A549 (cell line): ENCODE measurements at regions not wholly inside any gene's neighbourhood (a gene's known extent, or its start where the extent isn't known, plus 50 kb on each side); places are given as distances from the start of the nearest gene placed in this dataset.

ENCODE experiments used
- ATAC-seq, 2 experiments: fragments of 200-7000 bp in 1 of 2; fragments of >200 bp in 1 of 2; cut with Nextera tagmentation in 1 of 2; cut with Tn5 transposase in 1 of 2; 3 replicates each; pipeline versions ENCODE4 v1.8.0 to v1.9.1; 2018 to 2020; ENCODE audit warnings: mild to moderate bottlenecking in 1 of 2, moderate library complexity in 1 of 2
- CTCF ChIA-PET: fragments of 300-600 bp; sonication (Branson Sonifier 250); formaldehyde crosslinking; extraction: SDS; loops from one replicate; lab custom pipeline; 2021; ENCODE audit warnings: antibody characterized with exemption, inconsistent platforms; lab: Yijun Ruan, JAX
- POLR2A ChIA-PET: fragments of 350-600 bp; formaldehyde crosslinking; extraction: SDS; loops from one replicate; lab custom pipeline; 2021; ENCODE audit warnings: antibody characterized with exemption, inconsistent platforms; lab: Yijun Ruan, JAX
- DNase-seq, 2 experiments: peaks; one replicate each; pipeline versions ENCODE4 v3.0.0 to v3.0.0-alpha.2; 2011 to 2016; ENCODE audit warnings: low read depth in 1 of 2, low spot score in 1 of 2
- FAIRE-seq: peaks from 2 replicates; lab custom pipeline; 2011; peaks lifted over from hg19 to GRCh38; lab: Jason Lieb, UNC
- H3K27ac ChIP-seq, 2 experiments: fragments of >200 bp; sonication (Bioruptor Twin); formaldehyde crosslinking; 3 replicates each; pipeline ENCODE4 v1.5.1; 2016 to 2017
- H3K4me1 ChIP-seq: fragments of >200 bp; sonication (Bioruptor Twin); formaldehyde crosslinking; 3 replicates; pipeline ENCODE4 v1.6.1; 2016
- H3K4me2 ChIP-seq: fragments of >200 bp; sonication (Bioruptor Twin); formaldehyde crosslinking; 3 replicates; pipeline ENCODE4 v1.6.1; 2016
- H3K4me3 ChIP-seq: fragments of >200 bp; sonication (Bioruptor Twin); formaldehyde crosslinking; 3 replicates; pipeline ENCODE4 v1.5.1; 2016
- H3K9me3 ChIP-seq: fragments of >200 bp; sonication (Bioruptor Twin); formaldehyde crosslinking; 3 replicates; pipeline ENCODE4 v1.6.1; 2016
- CBX8 ChIP-seq: fragments of 200-600 bp; sonication (generic); IDR thresholded peaks from 2 replicates; pipeline ENCODE4 v1.6.1; 2016
- CHD2 ChIP-seq: fragments of 150-350 bp; IDR thresholded peaks from 2 replicates; pipeline ENCODE4 v1.6.1; 2014; ENCODE audit warnings: low read length; ENCODE audit not compliant: partially characterized antibody
- EHF ChIP-seq: fragments of 250-450 bp; sonication (Bioruptor Pico); IDR thresholded peaks from 2 replicates; pipeline ENCODE4 v1.5.0; 2020; ENCODE audit warnings: mild to moderate bottlenecking
- GATA3 ChIP-seq: IDR thresholded peaks from 2 replicates; pipeline ENCODE4 v1.6.1; 2012; ENCODE audit warnings: borderline replicate concordance
- HOXB13 ChIP-seq: fragments of 250-450 bp; sonication (Bioruptor Pico); IDR thresholded peaks from 2 replicates; pipeline ENCODE4 v1.5.0; 2020; ENCODE audit warnings: low read depth, mild to moderate bottlenecking, moderate library complexity
- KDM5A ChIP-seq: fragments of 200-600 bp; sonication (generic); IDR thresholded peaks from 2 replicates; pipeline ENCODE4 v1.6.1; 2016; ENCODE audit warnings: antibody characterized with exemption, mild to moderate bottlenecking
- POLR2A ChIP-seq: IDR thresholded peaks from 2 replicates; pipeline ENCODE4 v1.6.1; 2012; ENCODE audit warnings: mild to moderate bottlenecking, low read length
- RAD21 ChIP-seq, 2 experiments: fragments of >200 bp in 1 of 2; sonication (Bioruptor Twin) in 1 of 2; formaldehyde crosslinking in 1 of 2; IDR thresholded peaks in 1 of 2; conservative IDR thresholded peaks in 1 of 2; 2 replicates in 1 of 2; 3 replicates in 1 of 2; pipeline ENCODE4 v1.6.1; 2012 to 2018; ENCODE audit warnings: inconsistent platforms in 1 of 2
- RCOR1 ChIP-seq: fragments of 150-350 bp; IDR thresholded peaks from 2 replicates; pipeline ENCODE4 v1.6.1; 2014; ENCODE audit warnings: antibody characterized with exemption, low read length, low read depth
- SMC3 ChIP-seq: fragments of >200 bp; sonication (Bioruptor Twin); formaldehyde crosslinking; IDR thresholded peaks from 3 replicates; pipeline ENCODE4 v1.6.1; 2018; ENCODE audit warnings: inconsistent platforms
- TFCP2L1 ChIP-seq: fragments of 250-450 bp; sonication (Bioruptor Pico); IDR thresholded peaks from 2 replicates; pipeline ENCODE4 v1.5.0; 2021; ENCODE audit warnings: mild to moderate bottlenecking
- ZNF302 ChIP-seq: fragments of 250-450 bp; sonication (Bioruptor Pico); IDR thresholded peaks from 2 replicates; pipeline ENCODE4 v1.9.0; 2021; ENCODE audit warnings: inconsistent platforms, mild to moderate bottlenecking, moderate library complexity
- WGBS: methylation state at CpG from one replicate; pipeline ENCODE4 v1.1.6; 2017; ENCODE audit errors: missing lambda C conversion rate; 5-methylcytosine and 5-hydroxymethylcytosine counted together
- TF ChIP-seq, protein P1 (sequence below): fragments of >200 bp; sonication (Bioruptor Twin); formaldehyde crosslinking; IDR thresholded peaks from 3 replicates; pipeline ENCODE4 v1.5.1; 2016
- TF ChIP-seq, protein P2 (sequence below): IDR thresholded peaks from 2 replicates; pipeline ENCODE4 v1.6.1; 2012
- TF ChIP-seq, protein P3 (sequence below): fragments of 150-350 bp; IDR thresholded peaks from 2 replicates; pipeline ENCODE4 v1.6.1; 2014; ENCODE audit warnings: low read depth, mild to moderate bottlenecking, low read length

DNA sequence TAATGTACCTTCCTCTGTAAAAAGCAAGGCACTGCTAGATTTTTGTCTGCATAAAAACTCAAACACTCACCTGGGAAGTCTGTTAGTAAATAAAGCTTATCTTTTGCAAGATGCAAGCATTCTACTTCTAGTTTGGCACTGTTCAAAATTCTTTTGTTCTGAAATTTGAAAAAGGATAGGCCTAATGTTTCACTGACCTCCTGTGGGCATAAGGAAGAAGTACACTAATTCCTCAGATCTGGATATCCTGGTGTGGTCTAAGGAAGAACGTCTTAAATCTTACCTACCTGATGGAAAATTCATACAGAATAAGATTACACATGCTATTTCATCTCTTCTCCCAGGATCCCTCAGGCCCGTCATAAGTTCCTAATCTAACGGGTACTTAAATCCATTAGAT lies 93.5 kb upstream of the CAMK1G start:
- Histone ChIP-seq H3K4me2 (no peak overlapping the region), H3K4me3 (no peak overlapping the region), H3K27ac (no peak overlapping the region), H3K9me3 (no peaks in the 10 kb centered on the region; the same call in 2 of the 3 replicates), H3K4me1 (no peaks in the 10 kb centered on the region)
- ATAC-seq (peak; percentile 72 to 74; a peak in 5 of 6 replicates), FAIRE-seq (no peak), DNase-seq (peak; percentile 11 to 29)
- CTCF ChIA-PET: interaction anchor here (0.8 to 2.5 kb wide), 8 partner anchors 11 to 840 kb away, joined by 3 to 9 read pairs (median 4); no protein-coding TSS in a partner anchor
- POLR2A ChIA-PET: no interaction called here
- TF ChIP-seq RAD21 (conservative IDR thresholded peaks at IDR 0.05 in 1 of 2, IDR thresholded peaks at IDR 0.05 in 1 of 2) (peak; percentile 53 to 62; a peak in 4 of 5 replicates), SMC3 (peak; percentile 24; the same call in 1 of the 3 replicates), GATA3 (no peak), HOXB13 (CRISPR knock-in tag) (no peak)
- TF ChIP-seq, protein P1, sequence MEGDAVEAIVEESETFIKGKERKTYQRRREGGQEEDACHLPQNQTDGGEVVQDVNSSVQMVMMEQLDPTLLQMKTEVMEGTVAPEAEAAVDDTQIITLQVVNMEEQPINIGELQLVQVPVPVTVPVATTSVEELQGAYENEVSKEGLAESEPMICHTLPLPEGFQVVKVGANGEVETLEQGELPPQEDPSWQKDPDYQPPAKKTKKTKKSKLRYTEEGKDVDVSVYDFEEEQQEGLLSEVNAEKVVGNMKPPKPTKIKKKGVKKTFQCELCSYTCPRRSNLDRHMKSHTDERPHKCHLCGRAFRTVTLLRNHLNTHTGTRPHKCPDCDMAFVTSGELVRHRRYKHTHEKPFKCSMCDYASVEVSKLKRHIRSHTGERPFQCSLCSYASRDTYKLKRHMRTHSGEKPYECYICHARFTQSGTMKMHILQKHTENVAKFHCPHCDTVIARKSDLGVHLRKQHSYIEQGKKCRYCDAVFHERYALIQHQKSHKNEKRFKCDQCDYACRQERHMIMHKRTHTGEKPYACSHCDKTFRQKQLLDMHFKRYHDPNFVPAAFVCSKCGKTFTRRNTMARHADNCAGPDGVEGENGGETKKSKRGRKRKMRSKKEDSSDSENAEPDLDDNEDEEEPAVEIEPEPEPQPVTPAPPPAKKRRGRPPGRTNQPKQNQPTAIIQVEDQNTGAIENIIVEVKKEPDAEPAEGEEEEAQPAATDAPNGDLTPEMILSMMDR: peak; percentile 38; the same call in 2 of the 3 replicates
- WGBS: 32% methylated on average over 3 of the region's 3 CpGs

DNA sequence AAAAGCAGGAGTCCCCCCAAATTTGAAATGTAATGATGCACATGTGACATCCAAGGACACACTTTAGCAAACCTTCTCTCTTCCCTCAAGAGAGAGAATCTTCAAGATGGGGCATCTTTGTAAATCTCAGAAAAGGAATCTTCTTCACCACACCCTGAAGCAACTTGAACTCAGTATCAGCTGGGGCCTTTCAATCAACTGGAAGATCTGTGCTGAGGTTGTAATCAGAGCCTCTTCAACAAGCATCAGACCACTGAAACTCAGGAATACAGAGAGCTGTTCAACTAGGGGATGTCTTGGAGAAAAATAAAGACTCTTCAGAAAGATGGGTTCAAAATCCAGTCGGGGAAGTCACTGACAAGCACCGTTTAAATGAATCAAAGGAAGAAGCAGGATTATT lies 92.5 kb upstream of the CAMK1G start:
- Histone ChIP-seq H3K4me2 (no peak overlapping the region), H3K4me3 (no peak overlapping the region), H3K27ac (no peak overlapping the region), H3K4me1 (no peaks in the 10 kb centered on the region), H3K9me3 (peaks cover 3% of the 10 kb centered on the region; the same call in 1 of the 3 replicates)
- ChIA-PET CTCF (no interaction called here), POLR2A (no interaction called here)
- no peak for DNase-seq
- ATAC-seq: no peak
- WGBS: 61% methylated on average over 2 of the region's 2 CpGs
- no peak for TF ChIP-seq TFCP2L1 (CRISPR knock-in tag)
- no peak for FAIRE-seq

DNA sequence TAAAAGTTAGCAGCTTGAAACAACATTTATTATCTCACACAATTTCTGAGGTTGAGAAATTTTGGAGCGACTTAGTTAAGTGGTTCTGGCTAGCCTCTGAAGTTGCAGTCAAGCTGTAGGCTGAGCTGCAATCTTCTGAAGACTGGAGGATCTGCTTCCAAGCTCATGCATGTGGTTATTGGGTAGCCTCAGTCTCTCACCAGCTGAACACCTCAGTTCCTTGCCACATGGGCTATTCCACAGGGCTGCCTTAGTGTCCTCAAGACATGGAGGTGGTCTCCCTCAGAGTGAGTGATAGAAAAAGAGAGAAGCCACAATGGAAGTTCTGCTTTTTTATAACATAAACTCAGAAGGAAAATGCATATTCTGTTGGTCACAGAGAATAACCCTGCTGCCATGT lies 92.0 kb upstream of the CAMK1G start:
- ATAC-seq (no peak), FAIRE-seq (no peak), DNase-seq (no peak)
- Histone ChIP-seq H3K4me2 (no peak overlapping the region), H3K9me3 (peaks cover 5% of the 10 kb centered on the region; the same call in 1 of the 3 replicates), H3K4me1 (no peaks in the 10 kb centered on the region), H3K27ac (no peak overlapping the region), H3K4me3 (no peak overlapping the region)
- 35% methylated on average over 1 of the region's 1 CpG for WGBS
- no peak for TF ChIP-seq RCOR1
- POLR2A ChIA-PET: no interaction called here
- CTCF ChIA-PET: interaction anchor here (2.8 kb wide), 1 partner anchor 14 kb away, joined by 11 read pairs; no protein-coding TSS in a partner anchor

DNA sequence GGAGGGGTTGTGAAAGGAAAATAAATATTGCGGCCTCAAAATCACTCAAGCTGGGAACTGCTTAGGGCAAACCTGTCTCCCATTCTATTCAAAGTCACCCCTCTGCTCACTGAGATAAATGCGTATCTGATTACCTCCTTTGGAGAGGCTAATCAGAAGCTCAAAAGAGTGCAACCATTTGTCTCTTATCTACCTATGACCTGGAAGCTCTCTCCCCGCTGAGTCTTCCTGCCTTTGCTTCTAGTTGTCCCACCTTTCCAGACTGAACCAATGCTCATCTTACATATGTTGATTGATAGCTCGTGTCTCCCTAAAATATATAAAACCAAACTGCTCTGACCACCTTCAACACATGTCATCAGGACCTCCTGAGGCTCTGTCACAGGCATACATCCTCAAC lies 91.6 kb upstream of the CAMK1G start:
- TF ChIP-seq RAD21 (conservative IDR thresholded peaks at IDR 0.05 in 1 of 2, IDR thresholded peaks at IDR 0.05 in 1 of 2): no peak
- no peak for TF ChIP-seq ZNF302
- no peak for TF ChIP-seq CHD2
- TF ChIP-seq, protein P2, sequence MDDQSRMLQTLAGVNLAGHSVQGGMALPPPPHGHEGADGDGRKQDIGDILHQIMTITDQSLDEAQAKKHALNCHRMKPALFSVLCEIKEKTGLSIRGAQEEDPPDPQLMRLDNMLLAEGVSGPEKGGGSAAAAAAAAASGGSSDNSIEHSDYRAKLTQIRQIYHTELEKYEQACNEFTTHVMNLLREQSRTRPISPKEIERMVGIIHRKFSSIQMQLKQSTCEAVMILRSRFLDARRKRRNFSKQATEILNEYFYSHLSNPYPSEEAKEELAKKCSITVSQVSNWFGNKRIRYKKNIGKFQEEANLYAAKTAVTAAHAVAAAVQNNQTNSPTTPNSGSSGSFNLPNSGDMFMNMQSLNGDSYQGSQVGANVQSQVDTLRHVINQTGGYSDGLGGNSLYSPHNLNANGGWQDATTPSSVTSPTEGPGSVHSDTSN: no peak
- TF ChIP-seq, protein P1: no peak
- TF ChIP-seq POLR2A: no peak
- TF ChIP-seq CBX8: no peak
- no peak for TF ChIP-seq KDM5A
- no peak for TF ChIP-seq EHF (CRISPR knock-in tag)
- TF ChIP-seq, protein P3, sequence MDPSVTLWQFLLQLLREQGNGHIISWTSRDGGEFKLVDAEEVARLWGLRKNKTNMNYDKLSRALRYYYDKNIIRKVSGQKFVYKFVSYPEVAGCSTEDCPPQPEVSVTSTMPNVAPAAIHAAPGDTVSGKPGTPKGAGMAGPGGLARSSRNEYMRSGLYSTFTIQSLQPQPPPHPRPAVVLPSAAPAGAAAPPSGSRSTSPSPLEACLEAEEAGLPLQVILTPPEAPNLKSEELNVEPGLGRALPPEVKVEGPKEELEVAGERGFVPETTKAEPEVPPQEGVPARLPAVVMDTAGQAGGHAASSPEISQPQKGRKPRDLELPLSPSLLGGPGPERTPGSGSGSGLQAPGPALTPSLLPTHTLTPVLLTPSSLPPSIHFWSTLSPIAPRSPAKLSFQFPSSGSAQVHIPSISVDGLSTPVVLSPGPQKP: no peak
- no peak overlapping the region for H3K4me3 ChIP-seq
- H3K4me1 ChIP-seq: no peaks in the 10 kb centered on the region
- ChIA-PET POLR2A (no interaction called here), CTCF (interaction anchor here (2.8 kb wide), 1 partner anchor 14 kb away, joined by 11 read pairs; no protein-coding TSS in a partner anchor)
- 56% methylated on average over 4 of the region's 4 CpGs for WGBS
- no peak for ATAC-seq
- no peak for FAIRE-seq
- peaks cover 7% of the 10 kb centered on the region; the same call in 1 of the 3 replicates for H3K9me3 ChIP-seq
- no peak for DNase-seq
- no peak overlapping the region for H3K4me2 ChIP-seq
- H3K27ac ChIP-seq: no peak overlapping the region
